Osteoblast (primary cell): ENCODE measurements at regions not wholly inside any gene's neighbourhood (a gene's known extent, or its start where the extent isn't known, plus 50 kb on each side); places are given as distances from the start of the nearest gene placed in this dataset.

Source experiments
- DNase-seq: peaks from one replicate; pipeline ENCODE4 v3.0.0; 2011; ENCODE audit warnings: low spot score, mixed read lengths; ENCODE audit not compliant: insufficient read length; ENCODE audit errors: missing footprints
- H2AFZ ChIP-seq: 2 replicates; pipeline ENCODE4 v1.6.0; 2011; ENCODE audit warnings: mild to moderate bottlenecking, low read length
- H3K27ac ChIP-seq: 2 replicates; pipeline ENCODE4 v1.5.1; 2011; ENCODE audit warnings: mild to moderate bottlenecking, low read depth, low read length, moderate library complexity
- H3K27me3 ChIP-seq: 2 replicates; pipeline ENCODE4 v1.6.0; 2012; ENCODE audit warnings: mild to moderate bottlenecking, control low read depth, inconsistent platforms, low read length, moderate library complexity; ENCODE audit not compliant: insufficient read depth
- H3K36me3 ChIP-seq: 2 replicates; pipeline ENCODE4 v1.5.1; 2011; ENCODE audit warnings: mild to moderate bottlenecking, low read length, control low read depth, moderate library complexity; ENCODE audit not compliant: insufficient read depth
- H3K4me1 ChIP-seq: 2 replicates; pipeline ENCODE4 v1.5.1; 2011; ENCODE audit warnings: mild to moderate bottlenecking, low read length, control low read depth, moderate library complexity; ENCODE audit not compliant: insufficient read depth
- H3K4me2 ChIP-seq: 2 replicates; pipeline ENCODE4 v1.6.0; 2011; ENCODE audit warnings: mild to moderate bottlenecking, low read length; ENCODE audit not compliant: insufficient read depth
- H3K4me3 ChIP-seq: fragments of 200-600 bp; sonication (generic); 3 replicates; pipeline ENCODE4 v1.5.1; 2012; ENCODE audit warnings: mild to moderate bottlenecking, low read length, inconsistent platforms; ENCODE audit not compliant: insufficient read depth
- H3K79me2 ChIP-seq: 2 replicates; pipeline ENCODE4 v1.6.0; 2012; ENCODE audit warnings: mild to moderate bottlenecking, low read length, control low read depth, inconsistent platforms; ENCODE audit not compliant: insufficient read depth
- H3K9me3 ChIP-seq: 2 replicates; pipeline ENCODE4 v1.5.1; 2011; ENCODE audit warnings: low read depth, low read length, control low read depth
- H4K20me1 ChIP-seq: 2 replicates; pipeline ENCODE4 v1.6.0; 2012; ENCODE audit warnings: mild to moderate bottlenecking, low read length, control low read depth; ENCODE audit not compliant: insufficient read depth
- CTCF ChIP-seq: IDR thresholded peaks from 2 replicates; pipeline ENCODE4 v1.5.1; 2011; ENCODE audit warnings: mild to moderate bottlenecking, low read depth, low read length, moderate library complexity; ENCODE audit errors: extremely low read depth

GRCh38 chr5:3269395-3270169 lies 326.1 kb upstream of the IRX1 start:
- Histone ChIP-seq H3K4me2 (no peak overlapping the region), H3K79me2 (no peaks in the 10 kb centered on the region), H3K27ac (no peak overlapping the region), H3K4me3 (no peak overlapping the region), H3K36me3 (no peaks in the 10 kb centered on the region), H2AFZ (no peak overlapping the region), H3K4me1 (no peaks in the 10 kb centered on the region), H3K9me3 (peaks cover 4% of the 10 kb centered on the region), H4K20me1 (no peaks in the 10 kb centered on the region), H3K27me3 (no peaks in the 10 kb centered on the region)
- DNase-seq, result no peak
- TF ChIP-seq CTCF, result no peak

- no peak for TF ChIP-seq CTCF
- H3K27ac ChIP-seq, result no peak overlapping the region
- H3K9me3 ChIP-seq, result peaks cover 4% of the 10 kb centered on the region
Observed at GRCh38 chr5:3268760-3269330, 326.8 kb upstream of the IRX1 start.

GRCh38 chr5:3266861-3267260 lies 328.8 kb upstream of the IRX1 start:
- Histone ChIP-seq H3K9me3 (no peaks in the 10 kb centered on the region), H4K20me1 (no peaks in the 10 kb centered on the region), H3K27ac (no peak overlapping the region), H3K79me2 (no peaks in the 10 kb centered on the region), H3K4me2 (no peak overlapping the region), H3K36me3 (no peaks in the 10 kb centered on the region), H2AFZ (no peak overlapping the region), H3K4me1 (no peaks in the 10 kb centered on the region), H3K4me3 (no peak overlapping the region), H3K27me3 (no peaks in the 10 kb centered on the region)
- DNase-seq, result no peak
- no peak for TF ChIP-seq CTCF

More at GRCh38 chr5:3268760-3269330, 326.8 kb upstream of the IRX1 start:
- no peaks in the 10 kb centered on the region for H3K27me3 ChIP-seq
- H3K79me2 ChIP-seq, result no peaks in the 10 kb centered on the region
- no peaks in the 10 kb centered on the region for H3K36me3 ChIP-seq
- H3K4me3 ChIP-seq, result no peak overlapping the region
- no peaks in the 10 kb centered on the region for H3K4me1 ChIP-seq
- H4K20me1 ChIP-seq, result no peaks in the 10 kb centered on the region
- no peak for DNase-seq
- H2AFZ ChIP-seq, result no peak overlapping the region
- no peak overlapping the region for H3K4me2 ChIP-seq

GRCh38 chr5:3265936-3266335 lies 329.7 kb upstream of the IRX1 start:
- Histone ChIP-seq H4K20me1 (no peaks in the 10 kb centered on the region), H3K36me3 (no peaks in the 10 kb centered on the region), H3K4me2 (no peak overlapping the region), H3K4me1 (no peaks in the 10 kb centered on the region), H2AFZ (no peak overlapping the region), H3K79me2 (no peaks in the 10 kb centered on the region), H3K9me3 (peaks cover 4% of the 10 kb centered on the region), H3K4me3 (no peak overlapping the region), H3K27me3 (no peaks in the 10 kb centered on the region), H3K27ac (no peak overlapping the region)
- no peak for TF ChIP-seq CTCF
- DNase-seq, result no peak
